ENCODE measurements at regions not wholly inside any gene's neighbourhood (a gene's known extent, or its start where the extent isn't known, plus 50 kb on each side); places are given as distances from the start of the nearest gene placed in this dataset.
"Not testable (repeated sequence)": the region's sequence is repeated elsewhere in the genome, so short reads cannot be mapped to it uniquely, and the experiment has no call there.

DNA sequence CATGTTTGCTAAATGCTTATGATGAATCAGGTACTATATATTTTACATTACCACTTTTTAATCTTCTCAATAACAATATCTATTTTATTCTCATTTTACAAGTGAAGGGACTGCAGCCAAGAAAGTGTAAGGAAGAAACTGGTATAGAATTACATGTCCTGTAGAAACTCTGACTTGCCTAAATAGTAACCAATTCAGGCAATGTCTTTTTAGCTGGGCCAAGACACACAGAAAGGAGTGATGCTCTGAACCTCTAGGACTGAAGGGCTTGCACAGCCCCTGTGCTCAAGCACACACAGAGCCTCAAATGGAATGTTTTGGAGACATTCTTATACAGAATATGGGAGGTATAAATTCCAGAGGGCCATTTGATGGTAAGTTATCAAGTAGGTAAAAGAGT is 286.4 kb upstream of the TNC start:
- no peak for DNase-seq

GRCh38 chr9:115411516-115411915 is 293.6 kb upstream of the TNC start:
- no peak for DNase-seq

DNA sequence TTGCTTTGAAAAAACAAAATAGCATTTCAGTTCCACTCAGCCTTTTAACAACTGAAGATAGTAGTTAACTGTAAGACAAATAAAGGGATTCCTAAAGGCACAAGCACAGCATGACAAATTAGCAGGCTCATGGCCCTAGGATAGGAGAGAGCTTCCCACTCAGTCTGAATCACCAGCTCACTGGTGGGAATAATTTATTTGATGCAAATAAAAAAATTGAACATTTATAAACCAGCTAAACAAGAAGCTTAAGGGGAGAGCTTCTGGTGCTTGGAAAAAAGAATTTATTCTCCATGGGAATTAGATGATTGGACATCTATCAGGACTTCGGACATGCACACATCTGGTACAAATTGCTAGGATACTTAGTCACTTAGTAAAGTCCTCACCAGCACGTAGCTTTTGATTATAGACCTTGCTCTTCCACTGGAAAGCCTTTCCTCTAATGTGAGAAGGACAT is 294.1 kb upstream of the TNC start:
- DNase-seq = no peak

DNA sequence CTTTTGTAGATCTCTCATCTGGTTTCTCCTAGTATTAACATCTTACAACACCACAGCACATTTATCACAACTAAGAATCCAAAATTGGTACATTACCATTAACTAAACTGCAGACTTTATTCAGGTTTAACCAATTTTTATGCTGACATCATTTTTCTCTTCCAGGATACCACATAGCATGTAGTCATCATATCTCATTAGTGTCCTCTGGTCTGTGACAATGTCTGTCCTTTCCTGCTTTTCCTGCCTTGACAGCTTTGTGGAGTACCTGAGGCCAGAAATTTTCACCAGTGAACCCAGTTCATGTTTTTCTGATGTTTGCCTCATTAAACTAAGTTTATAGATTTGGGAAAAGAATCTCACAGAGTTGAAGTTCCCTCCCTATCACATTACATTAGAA is 294.7 kb upstream of the TNC start:
- DNase-seq = no peak

DNA sequence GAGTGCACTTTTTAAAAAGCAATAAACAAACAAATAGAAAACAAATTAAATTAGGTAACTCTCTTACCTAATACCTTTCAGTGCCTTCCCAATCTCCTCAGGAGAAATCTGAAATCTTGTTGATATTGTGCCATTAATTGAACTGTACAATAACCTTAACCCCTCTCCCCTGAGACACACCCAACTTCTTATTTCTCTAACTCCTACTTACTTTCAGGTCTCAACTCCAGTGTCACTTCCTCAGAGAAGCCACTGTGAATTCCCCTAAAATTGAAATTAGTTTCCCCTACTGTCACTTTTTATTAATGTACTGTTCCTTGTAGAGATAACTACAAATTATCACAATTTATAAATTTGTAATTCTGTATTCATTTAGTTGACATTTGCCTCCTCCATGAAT is 295.3 kb upstream of the TNC start:
- DNase-seq = no peak

GRCh38 chr9:115413766-115414382 is 295.9 kb upstream of the TNC start:
- DNase-seq = no peak

- no peak for DNase-seq
These were observed 296.6 kb upstream of the TNC start for GRCh38 chr9:115414561-115414960.

- no peak for DNase-seq
These were observed 297.5 kb upstream of the TNC start for GRCh38 chr9:115415450-115415849.

GRCh38 chr9:115416299-115416698 is 298.3 kb upstream of the TNC start:
- DNase-seq = no peak

DNA sequence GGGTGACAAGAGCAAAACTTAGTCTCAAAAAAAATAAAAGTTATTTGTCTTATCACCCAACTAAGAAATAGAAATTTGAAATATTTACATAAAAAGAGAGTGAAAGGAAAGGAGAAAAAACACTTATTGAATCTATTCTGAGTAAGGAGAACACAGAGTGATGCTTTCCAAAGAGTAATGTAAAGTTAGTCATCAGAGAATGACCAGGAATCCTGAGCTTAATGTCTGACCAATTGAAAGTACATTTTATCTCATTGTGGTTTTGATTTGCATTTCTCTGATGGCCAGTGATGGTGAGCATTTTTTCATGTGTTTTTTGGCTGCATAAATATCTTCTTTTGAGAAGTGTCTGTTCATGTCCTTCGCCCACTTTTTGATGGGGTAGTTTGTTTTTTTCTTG is 300.2 kb upstream of the TNC start:
- not testable (repeated sequence) for DNase-seq

DNA sequence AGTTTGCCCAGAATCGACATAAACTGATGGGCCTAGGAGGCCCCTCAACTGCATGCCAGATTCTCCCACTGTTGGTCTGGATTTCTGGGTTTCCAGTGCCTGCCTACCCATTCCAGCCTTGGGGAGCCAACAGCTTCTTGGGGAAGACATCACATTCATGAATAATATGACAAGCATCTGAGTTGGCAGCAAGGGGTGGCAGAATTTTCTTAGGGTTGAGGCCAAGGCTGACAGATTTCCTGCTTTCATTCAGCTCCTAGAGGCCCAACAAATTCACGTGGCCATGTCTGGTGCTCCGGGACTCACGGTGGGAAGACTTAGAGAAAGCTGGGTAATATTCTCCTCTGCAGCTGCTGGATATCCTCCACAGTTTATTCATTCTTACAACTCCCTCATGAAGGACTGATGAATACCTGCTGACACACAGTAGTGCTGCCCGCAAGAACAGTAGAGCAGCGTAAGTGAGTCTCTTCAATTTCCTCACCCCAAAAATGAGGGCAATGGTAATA is 305.0 kb upstream of the TNC start:
- DNase-seq = no peak

- DNase-seq = no peak
These were observed 305.7 kb upstream of the TNC start for GRCh38 chr9:115423646-115424045.

DNA sequence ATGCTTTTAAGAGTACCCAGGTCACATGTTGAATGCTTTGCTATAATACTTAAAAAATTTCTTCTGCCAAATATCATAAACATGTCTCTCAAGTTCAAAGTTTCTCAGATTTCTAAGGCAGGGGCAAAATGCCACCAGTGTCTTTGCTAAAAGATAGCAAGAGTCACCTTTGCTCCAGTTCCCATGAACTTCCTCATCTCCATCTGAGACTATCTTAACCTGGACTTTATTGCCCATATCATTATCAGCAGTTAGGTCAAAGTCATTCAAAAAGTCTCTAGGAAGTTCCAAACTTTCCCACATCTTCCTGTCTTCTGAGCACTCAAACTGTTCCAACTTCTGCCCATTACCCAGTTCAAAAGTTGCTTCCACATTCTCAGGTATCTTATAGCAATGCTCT is 307.6 kb upstream of the TNC start:
- no peak for DNase-seq

- DNase-seq = no peak
These were observed 319.5 kb upstream of the TNC start for GRCh38 chr9:115437418-115437817.

GRCh38 chr9:115439641-115440040 is 321.7 kb upstream of the TNC start:
- DNase-seq = no peak

GRCh38 chr9:115442054-115442453 is 324.1 kb upstream of the TNC start:
- no peak for DNase-seq

- no peak for DNase-seq
These were observed 325.9 kb upstream of the TNC start for GRCh38 chr9:115443890-115444289.

- no peak for DNase-seq
These were observed 327.0 kb upstream of the TNC start for GRCh38 chr9:115444959-115445358.

- no peak for DNase-seq
These were observed 327.7 kb upstream of the TNC start for GRCh38 chr9:115445655-115446054.

GRCh38 chr9:115456515-115456914 is 338.6 kb upstream of the TNC start:
- no peak for DNase-seq

DNA sequence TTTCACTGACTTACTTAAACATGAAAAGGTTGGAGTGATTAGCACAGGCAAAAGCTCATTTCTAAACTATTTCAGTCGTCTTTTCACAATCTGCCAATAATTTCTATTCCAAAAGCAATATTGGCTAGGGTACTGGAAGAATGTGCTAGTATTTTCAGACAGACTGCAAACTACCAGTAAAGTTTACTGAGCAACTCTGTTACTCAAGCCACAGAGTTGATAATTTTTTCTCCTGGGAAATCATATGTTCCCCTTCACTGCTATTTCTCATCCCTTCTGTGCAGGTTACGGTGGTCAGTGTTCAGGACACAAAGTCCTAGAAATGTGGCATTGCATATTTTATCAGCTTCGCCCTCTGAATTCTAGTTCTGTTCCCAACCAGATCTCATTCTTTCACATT is 343.3 kb upstream of the TNC start:
- no peak for DNase-seq

GRCh38 chr9:115462623-115463022 is 344.7 kb upstream of the TNC start:
- DNase-seq = no peak

DNA sequence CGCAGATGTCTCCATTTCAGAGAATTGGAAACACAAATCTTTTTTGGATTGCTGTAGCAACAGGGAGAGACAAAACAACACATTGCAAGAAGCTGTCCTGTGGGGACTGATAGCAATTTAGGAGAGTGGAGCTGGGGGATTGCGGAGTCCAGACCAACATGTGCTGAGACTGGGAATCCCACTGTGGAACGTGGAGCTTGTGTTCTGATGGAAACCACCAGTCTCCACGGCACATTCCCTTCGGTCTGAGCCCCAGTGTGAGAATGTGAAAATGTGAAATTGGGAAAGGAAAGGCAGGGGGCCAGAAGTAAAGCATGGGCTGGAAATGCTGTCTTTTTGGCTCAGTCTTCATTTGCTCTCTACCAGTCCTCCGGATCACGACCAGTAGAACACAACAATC is 348.8 kb upstream of the TNC start:
- no peak for DNase-seq

GRCh38 chr9:115469841-115470240 is 351.9 kb upstream of the TNC start:
- no peak for DNase-seq

DNA sequence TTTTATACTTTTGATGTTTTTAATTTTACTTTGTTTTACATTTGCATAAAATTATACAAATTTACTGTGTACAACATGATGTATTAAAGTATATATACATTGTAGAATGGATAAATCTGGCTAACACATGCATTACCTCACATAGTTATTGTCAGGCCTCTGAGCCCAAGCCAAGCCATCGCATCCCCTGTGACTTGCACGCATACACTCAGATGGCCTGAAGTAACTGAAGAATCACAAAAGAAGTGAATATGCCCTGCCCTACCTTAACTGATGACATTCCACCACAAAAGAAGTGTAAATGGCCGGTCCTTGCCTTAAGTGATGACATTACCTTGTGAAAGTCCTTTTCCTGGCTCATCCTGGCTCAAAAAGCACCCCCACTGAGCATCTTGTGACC is 355.1 kb upstream of the TNC start:
- not testable (repeated sequence) for DNase-seq

Measured in COR-L47 (cell line).